GM19395 (cell line): ENCODE measurements at regions not wholly inside any gene's neighbourhood (a gene's known extent, or its start where the extent isn't known, plus 50 kb on each side); places are given as distances from the start of the nearest gene placed in this dataset.

Source experiments
- ATAC-seq: cut with Tn5 transposase; IDR thresholded peaks from one replicate; pipeline ENCODE4 v1.9.1; 2021; ENCODE audit warnings: mild to moderate bottlenecking, moderate library complexity; ENCODE audit not compliant: unreplicated experiment

- no peak for ATAC-seq
Observed at GRCh38 chr7:84446991-84447480, 252.4 kb upstream of the SEMA3A start.

- no peak for ATAC-seq
Observed at GRCh38 chr7:84425702-84426259, 231.2 kb upstream of the SEMA3A start.

GRCh38 chr7:84422790-84423189 lies 228.2 kb upstream of the SEMA3A start:
- ATAC-seq = no peak

GRCh38 chr7:84412161-84412969 lies 217.8 kb upstream of the SEMA3A start:
- ATAC-seq = no peak

GRCh38 chr7:84399661-84400060 lies 205.1 kb upstream of the SEMA3A start:
- ATAC-seq = no peak

GRCh38 chr7:84394219-84394618 lies 199.6 kb upstream of the SEMA3A start:
- no peak for ATAC-seq

GRCh38 chr7:84393786-84394185 lies 199.2 kb upstream of the SEMA3A start:
- no peak for ATAC-seq

- no peak for ATAC-seq
Observed at GRCh38 chr7:84390845-84391244, 196.3 kb upstream of the SEMA3A start.

- ATAC-seq = peak; percentile 100
Observed at GRCh38 chr7:84389242-84389641, 194.7 kb upstream of the SEMA3A start.

- no peak for ATAC-seq
Observed at GRCh38 chr7:84387595-84387994, 193.0 kb upstream of the SEMA3A start.

- ATAC-seq = no peak
Observed at GRCh38 chr7:84384417-84384816, 189.8 kb upstream of the SEMA3A start.

GRCh38 chr7:84379446-84379845 lies 184.9 kb upstream of the SEMA3A start:
- ATAC-seq = no peak

GRCh38 chr7:84372712-84373111 lies 178.1 kb upstream of the SEMA3A start:
- ATAC-seq = no peak

- ATAC-seq = no peak
Observed at GRCh38 chr7:84372155-84372621, 177.6 kb upstream of the SEMA3A start.

- ATAC-seq = no peak
Observed at GRCh38 chr7:84370114-84370513, 175.5 kb upstream of the SEMA3A start.

- ATAC-seq = no peak
Observed at GRCh38 chr7:84368122-84368521, 173.5 kb upstream of the SEMA3A start.

GRCh38 chr7:84364708-84365107 lies 170.1 kb upstream of the SEMA3A start:
- no peak for ATAC-seq

GRCh38 chr7:84363741-84364140 lies 169.2 kb upstream of the SEMA3A start:
- no peak for ATAC-seq

GRCh38 chr7:84362828-84363227 lies 168.2 kb upstream of the SEMA3A start:
- no peak for ATAC-seq

- ATAC-seq = no peak
Observed at GRCh38 chr7:84362360-84362759, 167.8 kb upstream of the SEMA3A start.

GRCh38 chr7:84354866-84355265 lies 160.3 kb upstream of the SEMA3A start:
- ATAC-seq = no peak

- no peak for ATAC-seq
Observed at GRCh38 chr7:84354030-84354429, 159.4 kb upstream of the SEMA3A start.
